Stimulated activated CD4-positive, alpha-beta T cell treated with anti-CD3 and anti-CD28 coated beads, Interleukin-1b, Interleukin-23, amount 100 ng/mL, for 1 hour (primary cell): ENCODE measurements at regions not wholly inside any gene's neighbourhood (a gene's known extent, or its start where the extent isn't known, plus 50 kb on each side); places are given as distances from the start of the nearest gene placed in this dataset.
"Not testable (repeated sequence)": the region's sequence is repeated elsewhere in the genome, so short reads cannot be mapped to it uniquely, and the experiment has no call there.

Experiments
- DNase-seq, 2 donors: peaks; one replicate each; pipeline ENCODE4 v3.0.0-alpha.2; 2020; ENCODE audit warnings: low read depth in 2 of 2

DNA sequence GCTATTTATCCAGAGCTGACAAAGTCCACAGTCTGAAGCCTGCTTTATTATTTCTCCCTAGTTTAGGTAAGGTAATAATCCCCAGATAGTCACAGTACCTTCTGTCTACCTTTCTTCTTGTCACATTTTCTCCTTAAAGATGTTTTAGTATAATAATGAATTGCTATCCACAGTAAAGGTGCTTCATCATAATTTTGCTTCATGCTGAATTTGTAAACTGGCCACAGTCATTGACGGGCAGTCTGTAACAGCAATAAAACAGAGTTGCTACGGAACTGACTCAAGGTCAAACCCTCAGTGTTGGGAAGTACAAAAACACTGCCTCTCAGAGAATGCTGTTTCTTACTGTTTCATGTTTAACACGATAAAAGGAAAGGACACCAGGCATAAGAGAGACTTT, 195.7 kb downstream of the ZNF608 start:
- DNase-seq = no peak

DNA sequence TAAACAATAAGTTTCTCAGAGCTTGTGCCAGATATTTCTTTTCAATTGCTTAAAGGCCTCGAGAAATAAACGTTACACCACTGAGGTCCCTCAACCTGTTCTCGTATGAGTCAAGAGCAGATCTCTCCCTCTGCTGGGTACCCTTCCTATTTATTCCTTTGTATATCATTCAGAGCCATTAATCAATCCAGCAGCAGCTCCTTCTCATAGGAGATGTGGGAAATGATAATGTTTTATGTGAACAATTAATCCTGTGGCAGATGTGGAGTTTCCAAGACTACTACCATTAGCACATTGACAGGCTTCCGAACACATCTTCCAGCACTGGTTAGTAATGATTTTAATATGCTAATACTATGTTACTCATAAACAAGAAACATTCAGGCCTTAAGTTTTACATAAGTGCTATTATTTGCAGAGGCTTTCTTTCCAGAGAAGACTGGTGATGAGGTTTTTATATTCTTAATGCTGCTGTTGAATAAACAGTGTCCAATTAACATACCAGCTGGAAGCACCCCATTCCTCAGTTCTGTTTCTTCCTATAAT, 196.5 kb downstream of the ZNF608 start:
- no peak for DNase-seq

GRCh38 chr5:124546643-124547042, 199.8 kb downstream of the ZNF608 start:
- DNase-seq = no peak

DNA sequence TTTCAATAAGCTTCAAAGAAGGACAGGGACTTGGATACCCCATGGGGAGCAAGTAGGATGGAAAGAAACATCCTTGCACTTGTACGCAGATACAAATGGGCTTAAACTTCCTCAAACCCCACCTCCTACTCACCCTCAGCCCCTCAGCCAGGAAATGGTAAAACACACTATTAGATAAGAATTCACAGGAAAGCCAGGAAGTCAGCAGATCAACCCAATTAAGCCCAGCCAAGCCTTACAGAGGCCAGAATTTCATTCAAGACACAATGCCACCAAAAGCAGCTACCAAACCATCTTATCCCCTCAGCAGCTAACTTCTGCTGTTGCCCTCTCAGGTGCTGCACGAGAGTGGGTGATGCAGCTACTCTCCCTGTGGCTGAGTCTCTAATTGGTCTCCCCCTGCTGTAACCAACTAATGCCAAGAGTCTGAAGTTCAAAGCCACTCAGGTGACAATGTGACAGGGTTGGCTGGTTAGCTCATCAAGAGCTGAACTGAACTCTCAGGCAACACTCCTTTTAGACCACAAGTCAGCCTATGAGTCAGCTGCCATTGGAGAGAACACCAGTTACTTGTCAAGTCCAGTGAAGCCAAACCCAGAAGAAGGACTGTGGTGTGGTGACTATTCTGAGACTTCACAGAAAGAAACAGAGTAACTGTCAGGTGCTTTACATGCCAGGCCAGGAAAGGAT, 201.9 kb downstream of the ZNF608 start:
- no peak for DNase-seq

DNA sequence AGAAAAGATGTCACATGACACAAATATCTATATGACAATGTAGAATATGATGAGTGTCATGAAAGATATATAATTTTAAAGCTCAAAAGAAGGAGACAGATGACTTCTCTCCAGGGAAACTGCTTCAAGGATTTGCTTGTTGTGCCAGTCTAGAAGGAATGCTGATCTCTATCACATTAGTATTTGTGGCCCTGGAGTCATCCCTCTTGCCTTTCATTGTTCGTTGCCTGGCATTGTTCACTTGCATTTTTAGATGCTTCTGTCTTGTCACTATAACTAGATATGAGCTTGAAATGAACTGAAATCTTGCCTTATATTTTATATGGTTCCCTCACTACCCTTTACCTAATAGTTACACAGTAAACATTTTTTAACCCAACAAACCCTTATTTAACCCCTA, 207.5 kb downstream of the ZNF608 start:
- no peak for DNase-seq

GRCh38 chr5:124538191-124538590, 208.2 kb downstream of the ZNF608 start:
- no peak for DNase-seq

- DNase-seq = no peak
These were observed 208.9 kb downstream of the ZNF608 start for GRCh38 chr5:124537522-124537921.

DNA sequence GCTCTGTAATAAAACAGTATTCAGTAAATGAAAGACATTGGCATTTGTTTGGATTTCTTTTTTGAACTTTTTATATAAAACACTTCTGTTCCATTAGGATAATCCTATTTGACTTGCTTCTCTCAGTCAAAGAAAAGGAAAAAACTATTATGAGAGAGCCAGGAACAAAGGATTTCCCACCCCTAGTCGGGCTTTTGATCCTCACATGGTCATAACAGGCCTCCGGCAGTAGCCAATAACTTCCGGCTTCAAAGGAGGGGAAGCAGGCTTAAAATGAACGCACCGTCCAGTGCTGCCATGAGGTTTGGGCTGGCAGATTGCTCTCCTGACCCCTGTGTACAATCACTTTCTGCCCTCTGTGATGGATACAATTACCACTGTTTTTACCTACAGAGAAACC, 209.3 kb downstream of the ZNF608 start:
- DNase-seq = no peak

- DNase-seq = no peak
These were observed 210.1 kb downstream of the ZNF608 start for GRCh38 chr5:124536333-124536732.

- DNase-seq = no peak
These were observed 215.5 kb downstream of the ZNF608 start for GRCh38 chr5:124530916-124531315.

DNA sequence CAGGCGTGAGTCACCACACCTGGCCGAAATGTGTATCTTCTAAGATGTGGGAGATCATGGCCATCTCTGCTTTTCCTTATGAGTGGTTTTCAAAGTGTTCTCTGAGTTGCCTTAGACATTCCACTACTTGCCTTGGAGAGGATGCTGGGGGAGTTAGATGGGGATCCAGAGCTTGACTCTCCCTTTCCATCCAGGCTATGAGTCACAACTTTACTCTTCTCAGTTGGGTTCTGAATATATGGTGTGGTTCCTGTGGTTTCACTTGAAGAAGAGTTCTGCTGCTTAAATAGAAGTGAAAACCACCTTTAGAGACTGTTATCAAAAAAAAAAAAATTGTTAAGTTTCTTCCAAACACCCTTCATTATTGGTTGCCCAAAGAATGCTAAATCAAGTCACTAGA, 217.6 kb downstream of the ZNF608 start:
- no peak for DNase-seq

DNA sequence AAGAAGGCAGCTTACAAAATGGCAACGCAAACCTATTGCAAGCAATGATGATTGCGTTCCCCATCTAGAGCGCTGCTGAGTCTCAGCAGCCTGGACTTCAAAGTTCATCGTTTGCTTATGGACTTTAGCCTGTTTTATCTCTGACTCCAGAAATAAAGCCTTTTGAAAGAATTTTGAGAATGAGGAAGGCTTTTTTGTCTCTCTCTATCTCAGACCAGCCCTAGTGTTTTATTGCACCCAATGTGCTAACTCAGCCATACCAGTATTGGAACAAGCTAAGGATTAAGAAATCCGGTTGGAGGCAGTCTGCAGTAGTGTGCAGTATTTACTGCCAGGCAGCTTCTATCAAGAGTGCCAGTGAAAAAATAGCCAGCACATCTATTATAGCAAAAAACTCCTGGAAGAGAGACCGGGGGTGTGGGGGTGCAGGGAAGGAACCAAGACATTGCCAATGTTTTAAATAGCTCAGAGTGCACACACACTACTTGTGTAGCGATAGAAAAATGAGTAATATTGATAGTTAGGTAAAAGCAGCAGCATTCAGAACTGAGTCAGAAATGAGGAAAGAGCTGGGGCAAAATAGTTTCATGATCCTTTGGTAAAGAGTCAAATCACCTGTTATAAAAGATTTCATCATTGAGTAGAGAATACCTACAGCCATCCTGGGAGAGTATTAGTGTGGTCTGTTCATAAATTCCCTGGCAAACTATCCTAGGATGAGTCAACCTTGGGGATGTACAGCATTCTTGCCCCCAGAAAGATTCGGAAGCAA, 219.0 kb downstream of the ZNF608 start:
- no peak for DNase-seq

DNA sequence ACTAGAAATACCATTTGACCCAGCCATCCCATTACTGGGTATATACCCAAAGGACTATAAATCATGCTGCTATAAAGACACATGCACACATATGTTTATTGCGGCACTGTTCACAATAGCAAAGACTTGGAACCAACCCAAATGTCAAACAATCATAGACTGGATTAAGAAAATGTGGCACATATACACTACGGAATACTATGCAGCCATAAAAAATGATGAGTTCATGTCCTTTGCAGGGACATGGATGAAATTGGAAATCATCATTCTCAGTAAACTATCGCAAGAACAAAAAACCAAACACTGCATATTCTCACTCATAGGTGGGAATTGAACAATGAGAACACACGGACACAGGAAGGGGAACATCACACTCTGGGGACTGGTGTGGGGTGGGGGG, 220.4 kb downstream of the ZNF608 start:
- not testable (repeated sequence) for DNase-seq

- DNase-seq = no peak
These were observed 221.7 kb downstream of the ZNF608 start for GRCh38 chr5:124524552-124525232.

- DNase-seq = no peak
These were observed 222.5 kb downstream of the ZNF608 start for GRCh38 chr5:124523897-124524296.

- no peak for DNase-seq
These were observed 223.4 kb downstream of the ZNF608 start for GRCh38 chr5:124522992-124523391.

GRCh38 chr5:124521461-124522230, 224.8 kb downstream of the ZNF608 start:
- DNase-seq = no peak

DNA sequence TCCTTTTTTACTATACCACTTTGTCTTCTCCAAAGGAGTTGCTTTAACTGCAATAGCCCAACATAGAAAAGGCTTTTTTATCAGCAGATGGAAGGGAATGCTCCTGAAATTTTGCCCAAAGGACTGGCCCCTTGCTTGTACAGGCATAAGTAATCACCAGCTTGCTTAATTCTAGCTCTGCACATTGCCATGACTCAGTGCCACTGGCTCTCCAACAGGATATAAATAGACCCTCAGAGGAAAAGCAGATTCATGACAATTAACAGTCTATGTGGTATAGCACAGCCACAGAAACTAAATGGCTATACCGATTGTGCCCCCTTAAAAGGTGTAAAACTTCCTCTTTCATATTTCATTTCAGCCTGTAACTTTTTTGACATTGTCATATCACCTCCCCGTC, 227.0 kb downstream of the ZNF608 start:
- DNase-seq = no peak

- DNase-seq = no peak
These were observed 229.9 kb downstream of the ZNF608 start for GRCh38 chr5:124516567-124516966.

DNA sequence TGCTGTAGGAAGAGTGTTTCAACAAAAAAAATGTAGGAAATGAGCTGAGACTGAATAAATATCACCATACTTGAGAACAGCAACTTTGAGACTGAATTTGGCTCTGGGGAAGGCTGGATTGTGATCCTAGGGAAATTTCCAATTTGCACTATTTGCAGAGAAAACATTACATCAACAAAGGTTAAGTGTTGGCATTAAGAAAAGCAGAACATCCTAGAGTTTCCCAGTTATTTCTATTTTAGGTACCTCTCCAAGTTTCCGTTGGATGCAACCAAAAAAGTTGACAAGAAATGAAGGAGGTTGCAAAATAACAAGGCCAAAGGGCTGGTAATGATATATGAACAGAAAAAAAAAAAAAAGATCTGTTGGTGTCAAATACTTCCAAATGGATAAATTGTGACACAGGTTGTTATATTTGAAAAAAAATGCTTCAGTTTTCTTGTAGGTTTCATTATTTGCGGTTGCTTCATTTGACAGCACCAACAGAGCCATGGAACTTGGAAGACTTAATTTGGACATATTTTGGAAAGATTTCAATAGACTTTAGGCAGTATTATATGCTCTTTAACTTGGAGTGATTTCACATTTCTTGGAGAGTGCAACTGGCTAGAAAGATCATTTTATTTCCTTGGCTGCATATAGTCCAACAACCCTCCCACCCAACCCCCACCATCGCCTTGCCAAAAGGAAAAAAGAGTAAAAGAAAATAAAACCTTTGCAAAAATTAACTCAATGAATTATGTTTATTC, 230.8 kb downstream of the ZNF608 start:
- DNase-seq = no peak

DNA sequence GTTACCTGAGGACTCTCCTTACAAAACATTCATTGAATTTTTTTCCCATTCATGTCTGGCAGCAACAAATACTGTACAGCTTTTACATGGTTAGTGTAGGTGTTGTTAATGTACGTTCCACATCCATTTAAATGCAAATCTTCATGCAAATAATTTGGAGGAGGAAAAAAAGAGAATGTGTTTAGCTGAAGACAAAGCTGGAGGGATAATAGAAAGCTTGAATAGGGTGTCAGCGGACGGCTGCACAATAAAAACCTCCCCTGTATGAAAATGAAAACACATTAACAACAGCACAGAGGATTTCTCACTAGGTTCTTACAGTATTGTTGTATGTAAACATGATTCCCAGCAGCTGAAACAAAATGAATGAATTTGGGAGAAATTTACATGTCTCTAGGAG, 231.5 kb downstream of the ZNF608 start:
- DNase-seq = no peak
